ENCODE measurements at regions not wholly inside any gene's neighbourhood (a gene's known extent, or its start where the extent isn't known, plus 50 kb on each side); places are given as distances from the start of the nearest gene placed in this dataset.
A peak's percentile ranks its signal among the peaks of the same experiment; 100 is the strongest.
"Not testable (repeated sequence)": the region's sequence is repeated elsewhere in the genome, so short reads cannot be mapped to it uniquely, and the experiment has no call there.

GRCh38 chrX:43225626-43226328 lies 430.3 kb upstream of the MAOA start:
- no peak for DNase-seq (ENCODE audit: low read depth in 2 of 2)

DNA sequence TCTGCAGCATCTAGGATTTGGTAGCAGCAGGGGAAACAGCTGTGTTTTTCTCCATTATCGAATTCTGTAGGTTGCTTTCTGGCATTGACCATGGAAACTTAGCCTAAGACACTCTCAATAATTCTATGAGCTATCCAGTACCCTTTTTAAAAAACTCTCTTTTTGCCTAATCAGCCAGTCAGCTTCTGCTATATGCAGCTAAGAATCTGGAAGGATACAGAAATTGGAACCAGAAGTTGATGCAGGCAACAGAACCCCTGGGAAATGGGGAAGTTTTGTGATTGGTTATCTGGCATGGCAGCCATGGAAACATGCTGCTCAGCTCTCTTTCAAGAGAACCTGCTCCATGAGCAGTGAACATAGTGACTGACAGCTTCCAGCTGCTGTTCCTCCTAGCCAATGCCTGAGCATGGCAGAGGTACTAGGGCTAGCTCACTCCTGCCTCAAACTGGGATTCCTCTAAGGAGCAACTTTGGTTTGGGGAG lies 417.6 kb upstream of the MAOA start:
- DNase-seq (ENCODE audit: low read depth in 2 of 2): no peak

DNA sequence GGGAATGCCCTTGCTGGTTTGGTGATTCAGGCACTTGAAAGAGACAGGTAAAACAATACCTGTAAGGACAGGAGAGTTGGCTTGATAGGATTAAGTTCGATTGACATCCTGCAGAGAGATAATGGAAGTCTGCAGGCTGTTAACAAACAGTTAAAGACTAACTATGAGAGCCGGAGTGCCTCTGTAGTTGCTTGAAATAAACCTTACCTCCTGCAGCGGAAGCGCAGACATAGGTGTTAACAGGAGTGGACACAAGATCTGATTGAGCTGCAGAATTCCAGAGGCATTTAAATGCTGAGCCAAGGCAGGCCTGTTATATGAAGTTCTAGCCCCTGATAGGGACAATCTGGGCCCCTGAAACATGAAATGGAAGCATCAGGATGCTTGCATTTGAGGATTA lies 416.7 kb upstream of the MAOA start:
- no peak for DNase-seq (ENCODE audit: low read depth in 2 of 2)

- no peak for DNase-seq (ENCODE audit: low read depth in 2 of 2)
Observed at GRCh38 chrX:43255596-43255995, 400.5 kb upstream of the MAOA start.

DNA sequence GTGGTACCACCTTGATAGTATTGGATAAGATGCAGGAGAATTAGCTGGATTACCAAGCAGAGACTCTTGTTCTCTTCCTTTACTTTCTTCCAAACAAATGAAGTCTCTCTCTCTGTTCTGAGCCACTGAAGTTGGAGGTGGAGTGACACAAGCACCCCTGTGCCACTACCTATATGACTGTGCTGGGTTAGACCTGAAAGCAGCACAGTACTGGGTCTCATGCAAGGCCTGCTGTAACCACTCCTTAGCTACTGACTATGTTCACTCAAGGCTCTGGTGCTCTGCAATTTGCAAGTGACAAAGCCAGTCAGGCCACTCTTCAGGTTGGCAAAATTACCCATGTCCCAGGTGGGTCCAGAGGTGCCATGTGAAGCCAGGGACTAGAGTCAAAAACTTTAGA lies 389.6 kb upstream of the MAOA start:
- no peak for DNase-seq (ENCODE audit: low read depth in 2 of 2)

DNA sequence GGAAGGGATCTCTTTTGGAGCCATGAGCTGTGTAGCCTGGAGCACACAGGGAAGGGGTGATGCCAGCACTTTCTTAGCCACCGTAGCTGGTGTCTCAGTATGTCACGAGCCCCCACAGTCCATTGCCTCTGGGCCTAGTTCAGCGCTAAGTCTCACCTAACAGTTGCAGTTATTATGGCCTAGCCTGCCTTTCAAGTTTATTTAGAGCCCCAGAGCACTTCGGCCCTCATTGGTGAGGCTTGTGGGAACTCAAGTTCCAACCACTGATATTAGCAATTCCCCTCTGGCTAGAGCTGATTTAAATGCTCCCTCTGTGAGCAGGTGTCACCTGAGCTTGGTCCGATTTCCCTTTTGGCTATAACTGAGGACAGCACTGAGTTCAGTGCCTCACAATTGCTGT lies 388.4 kb upstream of the MAOA start:
- DNase-seq (ENCODE audit: low read depth in 2 of 2): no peak

- no peak for DNase-seq (ENCODE audit: low read depth in 2 of 2)
Observed at GRCh38 chrX:43269201-43269600, 386.9 kb upstream of the MAOA start.

GRCh38 chrX:43277879-43278278 lies 378.2 kb upstream of the MAOA start:
- no peak for DNase-seq (ENCODE audit: low read depth in 2 of 2)

DNA sequence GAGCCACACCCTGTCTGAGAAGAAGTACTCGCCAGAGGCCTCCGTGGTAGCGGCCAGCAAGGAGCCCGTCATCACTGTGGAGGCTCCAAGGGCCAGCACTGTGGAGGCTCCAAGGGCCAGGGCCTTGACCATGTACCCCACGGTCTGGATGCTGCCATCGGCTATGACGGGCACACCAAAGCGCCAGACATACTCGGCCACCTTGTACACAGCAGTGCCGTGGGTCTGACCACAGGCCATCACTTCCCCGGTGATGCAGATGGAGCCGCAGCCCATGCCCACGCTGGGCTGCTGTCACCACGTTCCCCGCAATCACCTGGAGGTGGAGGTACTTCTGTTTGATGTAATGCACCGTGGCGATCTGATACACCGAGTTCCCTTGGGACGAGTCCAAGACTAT lies 377.7 kb upstream of the MAOA start:
- no peak for DNase-seq (ENCODE audit: low read depth in 2 of 2)

GRCh38 chrX:43279341-43279808 lies 376.7 kb upstream of the MAOA start:
- no peak for DNase-seq (ENCODE audit: low read depth in 2 of 2)

DNA sequence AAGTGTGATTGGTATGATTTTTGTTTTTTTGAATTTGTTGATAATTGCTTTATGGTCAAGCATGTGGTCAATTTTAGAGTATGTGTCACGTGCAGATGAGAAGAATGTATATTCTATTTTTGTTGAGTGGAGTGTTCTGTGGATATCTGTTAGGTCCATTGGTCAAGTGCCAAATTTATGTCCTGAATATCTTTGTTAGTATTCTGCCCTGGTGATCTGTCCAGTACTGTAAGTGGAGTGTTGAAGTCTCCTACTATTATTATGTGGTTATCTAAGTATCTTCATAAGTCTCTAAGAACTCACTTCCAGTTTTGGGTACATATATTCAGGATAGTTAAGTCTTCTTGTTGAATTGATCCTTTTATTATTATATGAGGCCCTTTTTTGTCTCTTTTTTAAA lies 372.9 kb upstream of the MAOA start:
- DNase-seq (ENCODE audit: low read depth in 2 of 2): no peak

DNA sequence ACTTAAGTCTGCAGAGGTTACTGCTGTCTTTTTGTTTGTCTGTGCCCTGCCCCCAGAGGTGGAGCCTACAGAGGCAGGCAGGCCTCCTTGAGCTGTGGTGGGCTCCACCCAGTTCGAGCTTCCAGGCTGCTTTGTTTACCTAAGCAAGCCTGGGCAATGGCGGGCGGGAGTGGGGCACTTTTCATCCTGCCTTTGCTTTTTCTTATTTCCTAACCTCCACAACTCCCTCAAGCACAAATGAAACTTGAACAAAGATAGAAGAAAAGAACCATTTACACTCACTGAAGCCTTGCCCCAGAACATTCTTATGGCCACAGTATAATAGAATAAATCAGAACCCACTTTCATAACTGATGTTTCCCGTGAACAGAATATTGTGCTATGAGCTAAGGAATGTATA lies 344.5 kb upstream of the MAOA start:
- not testable (repeated sequence) for DNase-seq (ENCODE audit: low read depth in 2 of 2)

DNA sequence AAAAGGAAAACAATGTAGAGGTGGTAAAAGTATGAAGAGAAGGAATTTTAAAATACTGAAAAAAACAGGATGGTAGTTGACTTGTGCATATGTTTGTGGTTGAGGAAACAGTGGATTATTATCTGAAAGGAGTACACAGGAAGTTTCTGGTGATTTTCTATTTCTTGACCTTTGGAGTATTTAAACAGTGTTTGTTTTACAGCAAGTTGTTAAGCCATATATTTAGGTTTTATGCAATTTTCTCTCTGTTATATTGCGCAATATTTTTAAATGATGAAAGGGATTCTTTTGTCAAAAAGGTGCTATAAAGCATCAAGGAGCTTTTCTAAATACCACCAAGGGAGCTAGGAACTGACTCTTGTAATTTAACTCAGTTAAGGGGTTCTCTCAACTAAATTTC lies 343.1 kb upstream of the MAOA start:
- no peak for DNase-seq (ENCODE audit: low read depth in 2 of 2)

DNA sequence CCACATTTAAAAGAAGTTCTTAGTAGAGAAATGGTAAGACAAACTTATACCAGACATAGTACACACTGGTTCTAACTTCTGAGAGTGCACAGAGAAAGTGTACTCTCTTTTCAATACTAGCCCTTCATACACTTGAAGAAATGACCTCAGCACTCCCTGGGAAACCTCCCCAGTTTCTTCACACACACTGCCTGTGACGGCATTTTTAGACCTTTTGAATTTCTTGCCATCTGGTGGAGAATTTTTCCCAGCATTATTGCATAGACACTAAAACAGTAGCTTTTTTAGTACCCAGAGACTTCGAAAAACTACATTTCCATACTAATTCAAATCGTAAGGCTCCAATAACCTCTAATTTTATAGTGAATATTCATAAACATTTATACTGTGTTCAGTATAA lies 341.6 kb upstream of the MAOA start:
- DNase-seq (ENCODE audit: low read depth in 2 of 2): no peak

GRCh38 chrX:43315622-43316021 lies 340.5 kb upstream of the MAOA start:
- no peak for DNase-seq (ENCODE audit: low read depth in 2 of 2)

DNA sequence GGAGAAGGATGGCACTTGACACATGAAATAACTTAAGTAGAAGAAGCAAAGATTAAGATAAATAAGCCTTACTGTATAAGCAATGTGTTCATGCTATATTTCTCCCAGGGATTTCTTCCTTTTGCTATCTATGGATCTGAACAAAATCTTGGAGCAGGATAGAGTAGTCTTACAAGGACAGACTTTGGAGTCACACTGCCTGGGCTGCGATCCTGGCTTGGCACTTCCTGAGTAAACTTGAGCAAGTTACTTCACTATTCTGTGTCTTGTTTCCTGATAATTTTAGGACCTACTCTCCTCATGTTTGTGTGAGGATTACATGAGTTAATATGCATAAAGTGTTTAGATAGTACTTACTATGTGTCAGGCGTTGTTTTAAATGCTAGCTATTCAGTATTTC lies 340.0 kb upstream of the MAOA start:
- DNase-seq (ENCODE audit: low read depth in 2 of 2): no peak

- no peak for DNase-seq (ENCODE audit: low read depth in 2 of 2)
Observed at GRCh38 chrX:43317378-43317777, 338.7 kb upstream of the MAOA start.

DNA sequence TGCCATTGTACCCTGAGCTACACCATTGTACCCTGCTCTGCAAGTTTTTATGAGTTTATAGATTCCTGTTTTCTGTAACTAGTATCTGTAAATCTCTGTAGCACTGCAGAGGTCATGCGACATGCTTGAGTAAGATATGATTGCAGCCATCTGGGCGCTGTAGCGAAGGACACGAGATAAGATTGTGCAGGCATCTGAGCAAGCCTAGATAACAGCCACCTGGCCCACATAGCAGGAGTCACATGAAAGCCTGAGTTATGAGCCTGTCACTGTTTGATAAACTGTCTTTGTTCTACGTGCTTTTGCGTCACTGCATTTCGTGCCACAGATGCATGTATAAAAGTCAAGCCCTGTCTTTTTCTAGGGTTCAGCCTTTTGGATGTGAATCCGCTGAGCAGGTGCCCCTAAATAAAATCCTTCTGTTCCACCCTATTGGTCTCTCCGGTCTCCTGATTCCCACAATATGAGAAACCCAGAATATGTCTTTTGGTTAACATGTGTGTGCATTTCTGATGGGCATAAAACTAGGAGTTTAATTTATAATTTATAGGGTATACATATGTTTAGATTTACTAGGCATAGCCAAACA lies 327.6 kb upstream of the MAOA start:
- DNase-seq (ENCODE audit: low read depth in 2 of 2): no peak

DNA sequence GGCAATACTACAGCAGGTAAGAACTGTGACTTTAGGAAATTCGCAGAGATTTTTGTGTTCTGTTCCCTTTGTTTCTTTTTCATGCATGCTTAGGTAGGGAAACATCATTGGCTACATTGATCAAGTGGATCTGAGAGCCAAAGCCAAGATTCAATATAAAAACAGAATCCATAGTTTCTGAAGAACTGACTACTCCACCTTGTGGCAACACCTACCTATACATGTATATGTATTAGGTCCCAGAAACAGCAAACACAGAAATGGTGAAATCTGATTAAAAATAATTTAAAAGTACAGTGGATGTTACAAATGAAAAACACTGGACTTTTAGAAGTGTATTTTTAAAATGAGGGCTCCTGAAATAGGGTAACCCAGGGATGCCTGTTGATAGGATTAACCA lies 322.6 kb upstream of the MAOA start:
- no peak for DNase-seq (ENCODE audit: low read depth in 2 of 2)

DNA sequence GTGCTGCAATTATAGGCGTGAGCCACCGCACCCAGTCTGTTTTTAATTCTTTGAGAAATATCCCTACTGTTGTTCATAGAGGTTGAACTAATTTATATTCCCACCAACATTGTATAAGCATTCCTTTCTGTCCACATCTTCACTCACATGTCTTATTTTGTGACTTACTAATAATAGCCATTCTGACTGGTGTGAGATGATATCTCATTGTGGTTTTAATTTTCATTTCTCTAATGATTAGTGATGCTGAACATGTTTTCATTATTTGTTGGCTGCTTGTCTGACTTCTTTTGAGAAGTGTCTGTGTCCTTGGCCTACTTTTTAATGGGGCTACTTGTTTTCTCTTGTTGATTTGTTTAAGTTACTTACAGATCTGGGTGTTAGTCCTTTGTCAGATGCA lies 310.9 kb upstream of the MAOA start:
- no peak for DNase-seq (ENCODE audit: low read depth in 2 of 2)

- DNase-seq (ENCODE audit: low read depth in 2 of 2): peak; percentile 1 to 7
Observed at GRCh38 chrX:43349363-43349762, 306.7 kb upstream of the MAOA start.

DNA sequence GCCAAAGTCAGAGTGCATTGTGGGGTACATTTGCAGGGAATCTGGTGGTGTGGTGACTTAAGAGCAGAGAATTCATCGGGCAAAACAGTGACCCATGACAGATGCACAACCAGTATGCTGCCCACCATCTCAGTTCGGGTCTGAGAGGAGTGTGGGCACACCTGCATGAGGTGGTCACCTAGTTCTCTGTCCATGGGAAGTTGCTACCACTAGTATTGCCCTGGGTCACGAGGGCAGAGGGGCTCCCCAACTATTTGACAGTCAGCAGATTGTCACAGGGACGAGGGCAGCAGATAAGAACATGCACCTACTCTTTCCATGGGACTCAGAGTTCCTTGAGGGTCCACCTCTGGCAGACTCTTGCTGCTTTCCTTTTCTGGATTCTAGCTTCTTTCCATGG lies 305.2 kb upstream of the MAOA start:
- no peak for DNase-seq (ENCODE audit: low read depth in 2 of 2)

- no peak for DNase-seq (ENCODE audit: low read depth in 2 of 2)
Observed at GRCh38 chrX:43357741-43358140, 298.4 kb upstream of the MAOA start.

GRCh38 chrX:43373032-43373431 lies 283.1 kb upstream of the MAOA start:
- no peak for DNase-seq (ENCODE audit: low read depth in 2 of 2)
